GM18507 (cell line): ENCODE measurements at regions not wholly inside any gene's neighbourhood (a gene's known extent, or its start where the extent isn't known, plus 50 kb on each side); places are given as distances from the start of the nearest gene placed in this dataset.

Source experiments
- DNase-seq: peaks from one replicate; pipeline ENCODE4 v3.0.0; 2011; ENCODE audit warnings: low read depth; ENCODE audit not compliant: insufficient read length; ENCODE audit errors: extremely low spot score
- FAIRE-seq: peaks from 2 replicates; lab custom pipeline; 2011; peaks lifted over from hg19 to GRCh38; lab: Jason Lieb, UNC

GRCh38 chr1:195373856-195374255 is 1234.4 kb downstream of the KCNT2 start:
- no peak for FAIRE-seq
- DNase-seq = no peak

DNA sequence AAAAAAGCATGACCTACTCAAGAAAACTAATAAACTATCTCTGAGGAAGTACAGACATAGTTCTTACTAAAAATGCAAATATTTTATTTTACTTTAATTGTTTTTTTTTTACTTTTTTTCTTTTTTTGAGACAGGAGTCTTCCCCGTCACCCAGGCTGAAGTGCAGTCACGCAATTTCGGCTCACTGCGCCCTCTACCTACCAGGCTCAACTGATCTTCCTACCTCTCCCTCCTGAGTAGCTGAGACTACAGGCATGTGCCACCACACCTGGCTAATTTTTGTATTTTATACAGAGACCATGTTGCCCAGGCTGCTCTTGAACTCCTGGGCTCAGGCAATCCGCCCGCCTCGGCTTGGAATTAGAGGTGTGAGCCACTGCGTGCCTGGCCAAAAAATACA is 1263.1 kb downstream of the KCNT2 start:
- FAIRE-seq = no peak
- DNase-seq = no peak

DNA sequence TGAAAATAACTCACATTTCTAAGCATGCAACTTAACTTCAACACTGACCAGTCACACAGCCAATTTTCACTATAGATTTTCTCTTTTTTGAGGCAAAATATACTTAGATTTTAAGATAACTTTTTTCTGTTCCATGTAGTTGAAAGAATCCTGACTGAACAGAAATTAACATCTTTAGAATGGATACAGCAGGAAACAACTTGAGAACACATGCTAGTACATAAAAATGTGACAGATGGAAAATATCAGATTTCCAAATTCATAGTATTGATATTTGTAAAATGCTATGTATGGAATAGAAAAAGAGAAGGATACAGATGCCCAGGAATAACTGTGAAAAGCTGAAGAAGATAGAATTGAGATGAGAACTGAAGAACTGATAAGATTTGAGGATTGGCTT is 1270.6 kb downstream of the KCNT2 start:
- DNase-seq = no peak
- FAIRE-seq = no peak

- DNase-seq = no peak
- FAIRE-seq = no peak
Measured at GRCh38 chr1:195336812-195337211, 1271.4 kb downstream of the KCNT2 start.

DNA sequence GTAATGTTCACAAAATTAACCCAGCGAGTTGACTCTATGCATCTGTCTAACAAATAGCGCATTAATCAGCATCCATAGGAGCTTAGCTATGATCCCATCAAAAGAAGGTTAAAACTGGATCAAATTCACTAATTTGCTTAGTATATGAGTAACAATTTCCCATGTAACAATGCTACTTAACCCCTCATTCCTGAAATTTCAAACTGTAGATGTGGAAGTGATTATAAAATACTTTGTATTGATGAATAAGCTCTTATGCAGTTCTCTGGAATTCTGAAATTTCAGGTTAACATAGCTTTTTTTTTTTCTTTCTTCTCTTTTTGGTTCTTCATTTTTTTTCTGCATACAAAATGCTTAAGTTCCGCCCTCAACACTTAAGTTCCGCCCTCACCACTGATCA is 1272.7 kb downstream of the KCNT2 start:
- DNase-seq (no peak), FAIRE-seq (no peak)

DNA sequence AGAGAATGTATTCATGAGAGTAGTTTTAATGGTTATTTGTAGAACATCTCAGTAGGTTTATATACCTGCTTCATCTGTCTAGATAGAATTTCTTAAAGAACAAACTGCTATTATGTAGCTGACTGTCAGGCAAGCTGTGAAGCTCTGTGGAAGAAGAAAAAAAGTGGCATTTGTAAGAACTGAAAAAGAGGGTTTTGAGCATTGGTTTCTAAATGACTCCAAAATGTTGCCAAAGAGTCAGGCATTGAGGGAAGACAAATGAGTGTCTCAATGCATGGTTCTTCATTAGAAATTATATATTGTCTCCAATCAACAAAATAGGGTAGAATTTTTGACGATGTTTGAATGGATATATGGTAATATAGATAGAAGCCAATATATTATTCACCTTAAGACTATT is 1276.1 kb downstream of the KCNT2 start:
- no peak for FAIRE-seq

DNA sequence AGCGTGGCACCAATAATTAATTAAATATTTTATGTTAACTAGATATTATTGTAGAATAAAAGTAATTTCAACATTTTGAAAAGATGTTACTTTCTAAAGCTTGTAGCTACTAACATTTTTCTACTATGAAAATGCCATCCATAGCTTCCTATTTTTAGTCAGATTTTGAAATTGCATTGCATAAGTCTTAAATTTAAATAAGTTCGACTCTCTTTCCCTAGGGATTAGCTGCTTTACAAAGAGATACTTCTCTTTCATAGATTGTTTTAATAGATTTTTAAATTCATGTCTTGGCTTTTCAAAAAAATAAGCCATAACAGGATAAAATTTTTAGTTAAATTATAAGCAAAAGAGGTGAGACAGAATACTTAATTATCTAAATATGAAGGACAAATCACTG is 1279.6 kb downstream of the KCNT2 start:
- no peak for DNase-seq
- FAIRE-seq = no peak

More for the DNA sequence above, 1276.1 kb downstream of the KCNT2 start:
- no peak for DNase-seq

DNA sequence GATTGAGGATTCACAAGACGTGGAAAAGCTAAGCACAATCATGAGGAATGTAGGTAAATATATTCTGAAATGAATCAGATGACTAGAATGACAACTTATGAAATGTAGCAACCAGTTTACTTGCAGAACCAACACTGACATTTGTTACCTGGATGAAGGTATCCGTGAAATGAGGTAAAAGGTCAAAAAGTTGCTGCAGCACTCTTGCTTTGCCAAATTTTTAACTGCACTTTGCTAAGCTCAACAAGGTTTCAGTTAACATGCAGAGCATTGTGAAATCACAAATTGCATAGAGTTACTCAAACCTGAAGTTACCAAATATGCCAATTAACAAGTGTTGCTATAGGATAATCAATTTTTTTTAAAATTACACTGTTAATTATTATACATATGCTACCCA is 1280.1 kb downstream of the KCNT2 start:
- FAIRE-seq = no peak

GRCh38 chr1:195327361-195327760 is 1280.9 kb downstream of the KCNT2 start:
- no peak for FAIRE-seq
- no peak for DNase-seq

More for the DNA sequence above, 1280.1 kb downstream of the KCNT2 start:
- no peak for DNase-seq

- DNase-seq = no peak
- FAIRE-seq = no peak
Measured at GRCh38 chr1:195326325-195326724, 1281.9 kb downstream of the KCNT2 start.

DNA sequence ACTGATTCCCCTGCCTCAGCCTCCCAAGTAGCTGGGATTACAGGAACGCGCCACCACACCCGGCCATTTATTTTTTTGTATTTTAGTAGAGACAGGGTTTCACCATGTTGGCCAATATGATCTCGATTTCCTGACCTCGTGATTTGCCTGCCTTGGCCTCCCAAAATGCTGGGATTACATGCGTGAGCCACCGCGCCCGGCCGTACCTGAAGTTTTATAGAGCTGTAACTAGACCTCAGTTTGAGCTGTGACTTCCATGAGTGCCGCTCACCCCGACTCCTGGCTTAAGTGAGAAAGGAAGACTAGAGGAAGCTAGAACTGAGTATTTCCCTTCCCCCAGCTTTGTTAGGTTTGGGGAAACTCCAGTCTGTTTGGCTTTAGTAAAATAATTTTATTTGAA is 1283.1 kb downstream of the KCNT2 start:
- FAIRE-seq = no peak
- DNase-seq = no peak

- FAIRE-seq (no peak), DNase-seq (no peak)
Measured at GRCh38 chr1:195306281-195306680, 1302.0 kb downstream of the KCNT2 start.

GRCh38 chr1:195294911-195295310 is 1313.3 kb downstream of the KCNT2 start:
- FAIRE-seq (no peak), DNase-seq (no peak)

GRCh38 chr1:195278644-195279043 is 1329.6 kb downstream of the KCNT2 start:
- no peak for DNase-seq
- no peak for FAIRE-seq

DNA sequence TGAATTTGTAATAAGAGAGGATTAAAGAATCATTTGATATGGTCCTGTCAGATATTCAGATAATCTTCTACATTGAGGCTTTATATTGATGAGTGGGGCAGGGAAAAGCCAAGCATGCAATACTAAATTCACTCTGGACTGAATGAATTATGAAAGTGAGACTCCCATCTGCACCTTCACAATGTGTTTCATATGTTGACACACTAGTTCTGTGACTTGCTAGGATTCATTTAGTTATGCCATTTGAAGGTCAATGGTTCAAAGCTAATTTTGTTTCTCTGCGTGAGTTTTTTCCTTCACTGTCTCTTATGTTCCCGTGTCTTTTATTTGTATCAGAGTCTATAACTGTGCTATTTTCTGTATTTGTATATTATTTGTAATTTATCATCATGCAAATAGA is 1332.5 kb downstream of the KCNT2 start:
- DNase-seq (no peak), FAIRE-seq (no peak)

GRCh38 chr1:195251900-195252299 is 1356.3 kb downstream of the KCNT2 start:
- FAIRE-seq = no peak
- no peak for DNase-seq

GRCh38 chr1:195243492-195243891 is 1364.7 kb downstream of the KCNT2 start:
- no peak for DNase-seq
- FAIRE-seq = no peak

DNA sequence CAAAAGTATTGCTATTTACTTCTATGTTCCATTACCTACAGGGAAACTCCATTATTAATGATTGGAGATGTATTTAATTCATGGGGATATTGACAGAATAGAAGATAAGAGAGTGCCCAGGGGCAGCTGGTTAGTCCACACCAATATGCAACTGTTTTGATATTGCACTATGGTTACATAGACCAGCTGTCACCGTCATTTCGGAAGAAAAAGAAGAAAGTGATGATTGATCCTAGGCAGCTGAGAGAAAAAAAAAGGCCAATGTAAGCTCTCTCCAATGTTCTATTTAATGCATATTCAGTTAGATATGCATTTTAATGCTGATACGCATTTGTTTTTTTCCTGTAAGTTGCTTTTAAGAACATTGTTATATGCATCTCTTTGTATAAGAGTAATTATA is 1367.2 kb downstream of the KCNT2 start:
- FAIRE-seq (no peak), DNase-seq (no peak)

- FAIRE-seq = no peak
- DNase-seq = no peak
Measured at GRCh38 chr1:195238313-195238712, 1369.9 kb downstream of the KCNT2 start.

- DNase-seq (no peak), FAIRE-seq (no peak)
Measured at GRCh38 chr1:195236991-195237889, 1371.0 kb downstream of the KCNT2 start.

- no peak for FAIRE-seq
- DNase-seq = no peak
Measured at GRCh38 chr1:195218428-195219212, 1389.6 kb downstream of the KCNT2 start.
